ENCODE measurements at regions not wholly inside any gene's neighbourhood (a gene's known extent, or its start where the extent isn't known, plus 50 kb on each side); places are given as distances from the start of the nearest gene placed in this dataset.
"Not testable (repeated sequence)": the region's sequence is repeated elsewhere in the genome, so short reads cannot be mapped to it uniquely, and the experiment has no call there.

DNA sequence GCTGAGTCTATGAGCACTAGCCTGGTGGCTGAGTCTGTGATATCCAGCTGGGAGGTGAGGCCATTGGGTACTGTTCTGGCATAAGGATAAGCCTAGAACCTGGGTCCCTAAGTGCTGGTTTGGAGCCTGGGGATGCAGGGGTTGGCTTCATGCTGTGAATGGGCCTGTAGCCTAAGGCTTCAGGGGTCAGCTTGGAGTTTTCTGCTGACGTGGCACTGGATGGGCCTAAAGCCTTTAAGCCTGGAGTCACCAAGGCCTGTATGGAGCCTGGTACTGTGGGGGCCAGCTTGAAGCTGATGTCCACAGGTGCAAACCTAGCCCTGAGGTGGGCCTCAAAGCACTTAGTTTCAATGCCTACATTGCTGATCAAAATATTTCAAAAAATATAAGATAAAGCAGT lies 979.6 kb upstream of the POU3F4 start:
- DNase-seq = no peak

DNA sequence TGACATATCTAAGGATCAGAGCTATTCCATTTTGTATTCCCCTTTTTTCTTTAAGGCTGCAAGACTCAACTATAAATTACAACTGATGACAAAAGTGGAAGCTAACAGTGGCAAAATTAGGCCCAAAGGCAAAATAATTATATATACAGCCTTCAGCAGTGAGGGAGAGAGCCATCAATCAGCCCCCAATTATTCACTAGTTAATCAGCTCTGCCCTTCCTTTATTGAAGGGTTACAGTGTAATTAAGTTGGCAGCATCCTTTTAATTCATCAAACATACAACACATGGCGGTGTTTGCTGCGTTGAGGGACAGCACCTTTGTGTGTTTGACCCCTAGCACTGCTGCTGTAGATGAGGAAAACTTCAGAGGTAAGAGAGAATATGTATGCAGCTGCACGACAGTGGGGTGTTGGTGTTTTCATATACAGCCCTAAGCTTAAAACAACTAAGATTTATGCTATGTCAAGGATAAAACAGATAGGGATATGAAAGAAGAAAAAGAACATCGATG lies 973.9 kb upstream of the POU3F4 start:
- no peak for DNase-seq

DNA sequence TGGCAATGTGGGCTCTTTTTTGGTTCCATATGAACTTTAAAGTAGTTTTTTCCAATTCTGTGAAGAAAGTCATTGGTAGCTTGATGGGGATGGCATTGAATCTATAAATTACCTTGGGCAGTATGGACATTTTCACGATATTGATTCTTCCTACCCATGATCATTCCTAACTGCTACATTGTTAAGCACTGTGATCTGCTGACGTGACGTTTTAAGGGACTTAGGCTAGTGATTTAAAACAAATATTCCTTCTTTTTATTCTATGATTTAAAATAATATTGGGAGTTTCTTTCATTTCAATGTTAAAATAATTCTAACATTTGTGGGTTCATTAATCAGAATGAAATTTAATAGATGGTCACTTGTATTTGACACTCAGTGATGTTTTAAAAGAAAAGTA lies 970.9 kb upstream of the POU3F4 start:
- not testable (repeated sequence) for DNase-seq

- DNase-seq = no peak
Observed at GRCh38 chrX:82541822-82542221, 966.3 kb upstream of the POU3F4 start.

DNA sequence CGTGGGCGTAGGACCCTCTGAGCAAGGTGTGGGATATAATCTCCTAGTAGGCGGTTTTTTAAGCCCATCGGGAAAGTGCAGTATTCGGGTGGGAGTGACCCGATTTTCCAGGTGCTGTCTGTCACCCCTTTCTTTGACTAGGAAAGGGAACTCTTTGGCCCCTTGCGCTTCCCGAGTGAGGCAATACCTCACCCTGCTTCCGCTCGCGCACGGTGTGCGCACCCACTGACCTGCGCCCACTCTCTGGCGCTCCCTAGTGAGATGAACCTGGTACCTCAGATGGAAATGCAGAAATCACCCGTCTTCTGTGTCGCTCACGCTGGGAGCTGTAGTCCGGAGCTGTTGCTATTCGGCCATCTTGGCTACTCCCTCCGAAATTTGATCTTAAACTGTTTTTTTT lies 955.9 kb upstream of the POU3F4 start:
- DNase-seq = not testable (repeated sequence)

DNA sequence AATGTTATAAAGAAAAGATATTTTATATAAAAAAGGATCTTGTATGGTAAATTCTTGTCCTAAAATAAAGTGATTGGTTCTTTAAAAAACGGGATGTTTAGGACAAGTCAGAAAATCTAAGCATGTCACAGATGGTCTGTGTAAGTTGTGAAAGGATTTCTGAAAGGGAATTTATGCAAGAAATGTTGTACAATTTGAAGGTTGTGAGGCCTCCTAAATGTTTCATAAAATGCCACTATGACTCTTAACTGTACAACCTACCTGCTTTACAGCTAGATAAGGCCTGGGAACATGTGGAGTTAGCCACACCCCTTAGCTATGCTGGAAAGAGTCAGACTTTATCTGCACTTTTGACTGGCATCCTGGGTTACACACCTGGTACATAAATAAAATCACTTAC lies 951.5 kb upstream of the POU3F4 start:
- DNase-seq = no peak

- no peak for DNase-seq
Observed at GRCh38 chrX:82585868-82586267, 922.2 kb upstream of the POU3F4 start.

DNA sequence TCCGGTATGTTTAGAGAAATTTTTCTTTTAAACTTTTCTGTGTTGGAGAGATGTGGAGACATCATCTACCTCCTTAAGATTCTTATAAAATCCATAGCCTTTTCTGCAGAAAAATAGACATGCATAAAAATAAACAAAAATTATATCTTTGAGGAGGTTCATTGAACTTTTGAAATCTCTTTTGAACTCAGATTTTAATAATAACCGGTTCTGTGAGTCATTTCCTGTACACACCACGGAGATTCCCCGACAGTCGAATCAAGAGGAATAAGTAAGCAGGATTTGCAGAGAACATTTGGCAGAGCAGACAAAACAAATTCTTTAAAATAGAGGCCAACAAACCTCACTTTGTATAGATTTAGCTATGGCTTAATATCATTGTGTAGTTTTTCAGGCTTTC lies 918.7 kb upstream of the POU3F4 start:
- DNase-seq = no peak

DNA sequence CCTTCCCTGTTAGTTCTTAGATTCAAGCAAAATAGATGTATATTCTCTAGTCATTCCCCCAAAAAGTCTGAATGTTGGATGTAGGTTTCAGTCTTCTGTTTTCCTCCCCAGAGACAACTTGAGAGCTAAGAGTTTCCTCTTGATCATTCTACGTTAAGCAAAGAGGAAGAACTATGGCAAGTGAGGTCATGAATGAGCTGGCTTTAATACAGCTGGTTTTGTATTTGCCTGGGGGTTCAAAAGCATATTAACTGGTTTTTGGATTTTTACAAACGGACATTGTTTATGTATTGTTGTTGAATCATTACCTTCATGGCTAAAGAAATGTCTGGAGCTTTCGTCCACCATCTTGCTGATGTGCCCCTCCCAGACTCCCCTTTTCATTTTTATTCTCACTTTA lies 916.7 kb upstream of the POU3F4 start:
- no peak for DNase-seq

DNA sequence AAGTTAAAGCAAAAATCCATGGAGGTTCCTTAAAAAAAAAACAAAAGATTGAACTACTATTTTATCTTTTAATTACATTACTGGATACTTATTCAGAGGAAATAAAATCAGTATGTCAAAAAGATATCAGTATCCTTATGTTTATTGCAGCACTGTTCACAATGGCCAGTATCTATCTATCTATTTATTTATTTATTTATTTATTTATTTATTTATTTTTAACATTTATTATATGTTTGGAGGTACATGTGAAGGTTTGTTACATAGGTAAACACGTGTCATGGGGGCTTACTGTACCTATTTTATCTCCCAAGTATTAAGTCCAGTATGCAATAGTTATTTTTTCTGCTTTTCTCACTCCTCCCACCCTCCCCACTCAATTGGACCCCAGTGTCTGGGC lies 881.1 kb upstream of the POU3F4 start:
- DNase-seq = no peak

- DNase-seq = no peak
Observed at GRCh38 chrX:82627568-82627967, 880.5 kb upstream of the POU3F4 start.

GRCh38 chrX:82648062-82648461 lies 860.0 kb upstream of the POU3F4 start:
- DNase-seq = peak in 1 of 2 experiments; percentile 0

DNA sequence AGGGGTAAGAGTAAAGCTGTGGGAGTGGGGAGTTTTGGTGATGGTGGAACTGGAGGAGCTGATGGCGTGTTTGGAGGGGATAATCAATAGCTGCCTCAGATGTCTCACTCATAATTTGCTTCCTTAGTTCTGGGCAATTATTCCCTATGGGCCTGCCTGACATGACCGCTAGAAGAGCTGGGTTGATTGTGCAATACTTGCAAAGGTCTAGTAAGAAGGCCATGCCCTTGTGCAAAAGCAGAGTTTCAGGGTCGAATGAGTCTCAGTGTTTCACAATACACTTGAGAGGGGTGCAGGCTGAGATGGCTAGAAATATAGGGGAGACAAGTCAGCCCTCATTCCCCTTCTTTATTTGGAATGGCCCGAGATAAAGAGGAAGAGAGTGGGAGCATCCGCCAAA lies 858.4 kb upstream of the POU3F4 start:
- DNase-seq = no peak

DNA sequence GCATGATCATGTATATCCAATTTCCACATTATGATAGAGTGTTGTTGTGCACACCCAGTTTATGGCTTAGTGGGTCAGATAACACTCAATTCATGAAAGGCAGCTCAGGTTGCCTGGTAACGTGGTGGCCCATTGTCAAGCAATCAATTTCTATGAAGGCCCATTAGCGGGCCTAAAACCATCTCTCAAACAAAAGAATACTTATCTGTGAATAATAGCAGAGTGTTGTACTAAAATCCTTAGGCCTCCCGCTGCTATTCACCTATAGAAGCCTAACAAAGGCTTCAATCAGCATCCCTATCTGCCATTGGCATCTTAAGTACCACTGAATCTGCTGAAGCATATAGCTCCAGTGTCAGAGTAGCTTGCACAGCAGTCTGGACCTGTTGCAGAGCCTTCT lies 849.6 kb upstream of the POU3F4 start:
- no peak for DNase-seq

DNA sequence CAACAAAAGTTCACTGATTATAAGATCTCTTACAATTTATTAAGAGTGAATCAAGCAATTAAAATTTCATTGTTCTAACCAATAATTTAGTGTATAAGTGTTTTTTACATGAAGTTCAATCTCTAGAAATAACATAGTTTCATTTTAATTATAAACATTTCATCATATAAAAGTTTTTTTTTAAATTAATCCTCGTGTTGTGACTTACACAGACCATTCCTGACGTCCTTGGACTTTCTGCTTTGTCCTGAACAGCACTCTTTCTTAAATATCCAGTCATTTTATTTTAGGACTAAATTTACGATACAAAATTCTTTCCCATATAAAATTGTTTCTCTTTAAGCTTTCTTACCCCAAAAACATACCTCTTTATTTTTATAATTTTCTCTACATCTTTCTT lies 841.7 kb upstream of the POU3F4 start:
- DNase-seq = no peak

DNA sequence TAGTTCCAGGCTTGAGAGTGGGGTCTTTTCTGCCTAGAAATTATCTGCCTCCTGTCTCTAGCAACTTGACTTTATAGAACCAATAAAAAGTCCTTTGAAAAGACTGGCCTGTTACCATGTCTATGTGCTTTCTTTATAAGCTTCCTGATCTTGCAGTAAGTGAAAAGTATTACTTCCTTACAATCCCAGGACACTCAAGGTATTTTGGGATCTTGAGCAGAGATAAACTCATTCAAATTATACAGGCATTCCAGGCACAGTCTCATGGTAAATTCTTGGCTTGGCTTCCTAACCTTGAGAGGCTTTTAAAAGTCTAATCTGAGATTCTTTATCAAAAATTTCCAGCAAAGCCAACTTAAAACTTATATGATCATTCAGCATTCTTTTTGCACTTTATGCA lies 833.0 kb upstream of the POU3F4 start:
- no peak for DNase-seq

GRCh38 chrX:82676386-82676785 lies 831.7 kb upstream of the POU3F4 start:
- no peak for DNase-seq

DNA sequence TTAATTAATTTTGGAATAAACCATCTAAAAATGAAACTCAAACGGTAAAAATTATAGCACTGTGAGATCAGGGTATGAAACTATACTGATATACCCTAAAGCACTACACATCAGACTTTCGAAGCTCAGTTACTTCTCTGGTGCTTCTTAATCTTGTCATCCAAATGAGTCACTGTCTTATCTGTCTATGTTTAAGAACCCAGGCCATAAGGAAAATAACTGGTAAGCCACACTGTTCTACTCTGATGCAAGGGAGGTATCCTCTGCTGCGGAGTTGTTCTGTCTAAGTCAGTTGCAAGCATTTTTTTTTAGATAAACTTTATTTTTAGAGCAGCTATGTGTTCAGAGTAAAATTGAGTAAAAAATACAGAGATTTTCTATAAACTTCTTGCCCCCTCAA lies 830.8 kb upstream of the POU3F4 start:
- DNase-seq = no peak

DNA sequence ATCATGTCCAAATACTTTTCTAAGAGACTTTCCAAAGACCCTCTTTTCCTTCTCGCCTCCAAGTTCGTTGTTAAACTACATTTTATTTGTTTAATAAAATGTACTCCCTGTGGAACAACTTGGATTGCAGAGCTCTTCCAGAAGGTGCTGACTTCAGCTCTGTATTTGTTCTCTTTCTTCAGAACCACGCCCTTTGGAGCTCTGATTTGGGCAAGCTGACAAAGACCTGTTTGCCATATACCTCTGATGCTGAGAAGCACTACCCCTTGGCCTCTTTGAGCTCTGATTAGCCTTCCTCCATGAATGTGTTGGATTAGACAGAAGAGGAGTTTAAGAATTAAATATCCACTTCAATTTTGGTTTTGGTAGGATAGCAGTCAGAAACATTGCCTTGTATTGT lies 815.1 kb upstream of the POU3F4 start:
- no peak for DNase-seq

- no peak for DNase-seq
Observed at GRCh38 chrX:82695066-82695465, 813.0 kb upstream of the POU3F4 start.

GRCh38 chrX:82703551-82703950 lies 804.5 kb upstream of the POU3F4 start:
- no peak for DNase-seq

DNA sequence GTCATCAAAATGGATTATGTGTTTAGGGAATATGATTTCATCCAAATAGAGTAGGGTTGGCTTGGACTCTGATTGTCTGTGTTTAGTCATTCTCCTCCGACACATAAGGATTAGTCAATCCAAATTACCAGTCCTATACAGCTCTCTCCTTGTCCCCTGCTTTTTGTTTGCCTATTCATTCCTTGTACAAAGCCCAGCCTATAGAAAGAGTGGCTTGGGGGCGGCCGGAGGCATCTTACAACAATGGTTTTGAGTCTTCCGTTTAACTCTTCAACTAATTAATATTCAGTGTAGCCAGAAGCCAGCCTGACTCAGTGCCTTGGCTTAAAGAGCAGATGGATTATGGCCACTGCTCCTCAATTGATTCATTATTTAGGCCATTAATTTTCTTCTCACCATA lies 796.6 kb upstream of the POU3F4 start:
- no peak for DNase-seq

- DNase-seq = no peak
Observed at GRCh38 chrX:82721891-82722290, 786.2 kb upstream of the POU3F4 start.

GRCh38 chrX:82723806-82724205 lies 784.3 kb upstream of the POU3F4 start:
- DNase-seq = no peak

GRCh38 chrX:82727436-82727835 lies 780.7 kb upstream of the POU3F4 start:
- DNase-seq = not testable (repeated sequence)

- DNase-seq = no peak
Observed at GRCh38 chrX:82732861-82733260, 775.2 kb upstream of the POU3F4 start.

All from NCI-H446 (cell line).